Erythroblast (primary cell): ENCODE measurements at regions not wholly inside any gene's neighbourhood (a gene's known extent, or its start where the extent isn't known, plus 50 kb on each side); places are given as distances from the start of the nearest gene placed in this dataset.

Experiments
- DNase-seq, 2 experiments: peaks; one replicate each; lab custom pipeline; 2025; lab: John Stamatoyannopoulos, UW
- GATA1 ChIP-seq: IDR thresholded peaks from 2 replicates; pipeline ENCODE4 v1.6.1; 2011; ENCODE audit warnings: low read depth, mild to moderate bottlenecking, control low read depth, low read length, moderate library complexity
- POLR2A ChIP-seq: IDR thresholded peaks from 2 replicates; pipeline ENCODE4 v1.6.1; 2011; ENCODE audit warnings: mild to moderate bottlenecking, low read length

DNA sequence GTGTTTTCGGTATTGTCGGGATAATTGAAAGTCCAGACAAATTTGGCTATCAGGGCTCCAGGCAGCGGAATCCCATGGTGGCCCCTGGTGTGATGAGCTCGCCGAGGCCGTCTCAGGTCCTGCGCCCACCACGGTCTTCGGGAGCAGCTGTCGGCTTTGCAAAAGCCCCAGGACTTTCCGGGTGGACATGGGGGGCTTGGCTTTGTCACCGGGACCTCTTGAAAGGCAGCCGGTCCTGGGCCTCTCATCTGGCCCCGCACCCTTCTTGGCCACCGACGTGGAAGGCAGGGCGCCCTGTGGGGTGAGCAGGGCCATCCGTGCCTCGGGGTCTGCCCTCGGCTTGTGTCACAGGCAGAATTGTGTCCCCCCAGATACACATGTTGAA lies 87.1 kb upstream of the ACTRT2 start:
- no peak for DNase-seq
- TF ChIP-seq GATA1: no peak
- no peak for TF ChIP-seq POLR2A

DNA sequence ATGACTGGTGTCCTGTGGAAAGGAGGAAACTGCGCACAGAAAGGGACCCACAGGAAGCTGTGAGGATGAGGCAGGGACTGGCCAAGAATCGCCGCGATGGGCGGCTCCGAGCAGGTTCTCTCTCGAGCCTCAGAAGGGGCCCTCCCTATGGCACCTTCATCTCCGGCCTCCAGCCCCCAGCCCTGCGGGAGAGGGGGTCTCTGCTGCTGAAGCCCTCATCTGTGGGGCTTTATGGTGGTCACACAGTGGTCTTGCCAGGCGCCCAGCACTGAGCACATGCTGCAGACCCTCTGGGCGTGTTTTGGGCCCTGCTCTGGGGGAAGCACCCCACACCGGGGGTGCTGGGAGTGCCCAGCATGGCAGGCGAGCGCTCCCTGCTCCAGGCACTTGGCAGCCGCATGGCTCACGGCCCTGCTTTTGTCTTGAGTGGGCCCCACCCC lies 86.6 kb upstream of the ACTRT2 start:
- no peak for DNase-seq
- TF ChIP-seq POLR2A (no peak), GATA1 (no peak)

DNA sequence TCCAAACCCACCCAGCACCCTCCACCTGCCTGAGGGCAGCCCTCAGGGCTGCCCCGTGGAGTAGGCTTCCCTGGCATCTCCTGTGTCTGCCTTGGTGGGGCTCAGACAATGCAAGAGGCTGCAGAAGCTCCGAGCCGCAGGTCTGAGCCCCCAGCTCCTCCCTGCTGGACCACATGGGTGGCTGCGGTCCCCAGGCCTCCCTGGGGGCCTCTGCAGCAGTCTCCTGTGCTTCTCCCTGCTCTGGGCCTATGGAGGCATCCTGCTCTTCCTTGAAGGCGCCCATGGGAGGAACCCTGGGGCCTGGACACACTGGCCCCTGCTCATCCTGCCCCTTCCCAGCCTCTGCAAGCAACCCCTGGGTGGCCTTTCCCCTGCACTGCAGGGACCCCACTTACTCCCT lies 86.1 kb upstream of the ACTRT2 start:
- no peak for TF ChIP-seq GATA1
- TF ChIP-seq POLR2A: no peak
- DNase-seq: no peak

DNA sequence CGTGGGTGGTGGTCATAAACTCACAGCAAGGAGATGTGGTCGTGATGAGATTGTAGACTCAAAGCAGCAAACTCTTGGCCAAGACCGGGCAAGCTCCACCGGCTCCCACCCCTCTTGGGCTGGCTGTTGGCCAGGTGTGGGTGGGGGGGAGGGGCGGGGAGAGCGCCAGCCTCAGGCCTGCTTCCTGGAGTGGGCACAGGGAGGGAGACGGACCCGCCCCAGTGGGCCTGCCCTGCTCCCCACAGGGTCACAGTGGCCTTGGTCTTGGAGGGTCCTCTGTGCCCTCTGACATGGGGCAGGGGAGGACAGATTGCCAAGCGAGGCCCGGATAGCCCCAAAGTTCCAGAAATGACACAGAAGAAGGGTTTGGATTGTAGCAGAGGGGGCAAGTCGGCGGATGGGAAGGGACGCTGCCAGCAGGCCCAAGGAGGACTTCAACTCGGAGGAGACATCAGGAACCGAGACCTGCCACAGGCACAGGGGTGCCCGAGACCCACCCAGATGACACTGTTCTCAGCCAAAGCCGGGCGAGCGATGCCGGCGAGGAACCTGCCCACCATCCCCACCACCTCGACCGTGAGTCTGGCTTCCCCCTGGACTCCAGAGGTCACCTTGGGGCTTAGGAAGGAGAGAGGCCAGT lies 85.4 kb upstream of the ACTRT2 start:
- no peak for TF ChIP-seq GATA1
- no peak for TF ChIP-seq POLR2A
- DNase-seq: no peak

DNA sequence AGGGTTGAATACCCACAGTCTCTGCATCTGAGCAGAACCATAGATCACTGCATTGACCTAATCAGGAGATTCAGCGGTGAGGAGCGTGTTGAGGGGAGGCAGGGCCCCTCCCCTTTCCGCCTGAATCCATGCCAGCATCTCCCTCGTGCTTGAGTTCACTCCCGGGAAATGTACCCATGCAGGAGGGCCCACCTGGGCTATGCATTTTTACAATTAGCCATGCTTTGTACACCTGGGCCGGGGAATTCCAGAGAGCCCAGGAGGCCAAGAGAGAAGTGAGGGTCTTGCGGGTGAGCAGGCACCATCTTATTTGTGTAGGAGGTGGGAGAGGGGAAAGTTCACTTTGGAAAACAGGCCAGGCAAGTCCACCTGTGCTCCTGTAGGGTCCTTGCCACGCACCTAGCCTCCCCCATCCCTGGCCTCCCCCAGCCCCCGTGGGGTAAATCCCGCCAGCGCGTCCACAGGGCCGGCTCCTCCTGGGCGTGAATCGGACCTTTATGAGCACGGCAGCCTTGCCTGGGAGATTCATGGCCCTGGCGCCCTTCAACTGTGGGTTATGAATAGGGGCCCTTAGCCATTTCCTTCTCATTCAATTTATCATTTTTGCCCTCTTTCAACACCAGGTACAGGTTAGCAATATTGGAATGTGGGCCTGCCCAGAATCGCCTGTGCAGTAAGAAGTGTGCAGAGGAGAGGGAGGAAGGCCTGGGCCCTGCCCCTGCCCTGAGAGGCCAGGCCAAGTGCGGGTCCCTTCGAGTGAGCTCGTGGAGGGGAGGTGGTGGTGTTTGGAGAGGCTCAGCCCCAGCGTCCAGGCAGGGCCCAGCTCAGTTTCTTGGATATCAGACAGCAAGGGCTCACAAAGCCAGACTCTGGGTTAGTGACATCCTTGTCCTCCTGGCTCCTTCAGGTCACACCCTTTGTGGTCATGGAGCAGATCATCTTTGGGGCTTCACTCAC lies 84.4 kb upstream of the ACTRT2 start:
- no peak for DNase-seq
- no peak for TF ChIP-seq POLR2A
- no peak for TF ChIP-seq GATA1

DNA sequence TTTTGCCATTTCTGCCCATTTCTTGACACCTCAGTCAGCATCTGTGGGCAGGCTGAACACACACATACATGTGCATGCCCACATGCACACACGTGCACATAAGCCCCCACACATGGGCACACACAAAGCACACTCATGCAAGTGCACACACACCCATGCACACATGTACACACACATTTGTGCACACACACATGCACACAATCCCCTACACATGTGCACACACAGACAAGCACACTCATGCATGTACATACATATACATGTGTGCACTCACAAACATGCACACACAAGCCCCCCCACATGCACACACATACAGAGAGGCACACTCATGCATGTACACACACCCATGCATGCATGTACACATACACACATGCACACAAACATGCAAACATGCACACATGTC lies 83.5 kb upstream of the ACTRT2 start:
- TF ChIP-seq POLR2A (no peak), GATA1 (no peak)
- DNase-seq: no peak

DNA sequence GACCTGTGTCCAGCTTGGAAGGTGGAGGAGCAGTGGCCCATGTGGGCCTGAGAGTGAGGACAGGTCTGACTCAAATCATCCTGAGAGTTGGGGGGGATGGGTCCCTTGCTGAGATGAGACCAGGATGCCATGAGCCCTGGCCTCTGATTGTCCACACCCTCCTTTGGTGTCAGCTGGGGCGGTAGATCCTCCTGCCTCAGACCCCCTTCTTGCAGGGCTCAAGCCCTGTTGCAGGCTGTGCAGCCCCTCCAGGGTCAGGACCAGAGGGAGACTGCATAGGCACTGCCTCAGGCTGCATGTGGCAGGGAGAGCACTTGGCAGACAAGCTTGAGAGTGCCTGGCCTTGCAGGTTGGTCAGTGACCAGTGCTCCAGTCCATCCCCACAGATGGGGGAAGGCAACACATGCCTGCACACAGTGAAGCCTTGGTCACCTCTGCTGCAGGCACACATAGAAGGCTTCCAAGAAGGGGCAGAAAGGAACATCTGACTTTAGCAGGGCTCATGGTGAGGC lies 82.2 kb upstream of the ACTRT2 start:
- no peak for DNase-seq
- no peak for TF ChIP-seq GATA1
- TF ChIP-seq POLR2A: no peak

DNA sequence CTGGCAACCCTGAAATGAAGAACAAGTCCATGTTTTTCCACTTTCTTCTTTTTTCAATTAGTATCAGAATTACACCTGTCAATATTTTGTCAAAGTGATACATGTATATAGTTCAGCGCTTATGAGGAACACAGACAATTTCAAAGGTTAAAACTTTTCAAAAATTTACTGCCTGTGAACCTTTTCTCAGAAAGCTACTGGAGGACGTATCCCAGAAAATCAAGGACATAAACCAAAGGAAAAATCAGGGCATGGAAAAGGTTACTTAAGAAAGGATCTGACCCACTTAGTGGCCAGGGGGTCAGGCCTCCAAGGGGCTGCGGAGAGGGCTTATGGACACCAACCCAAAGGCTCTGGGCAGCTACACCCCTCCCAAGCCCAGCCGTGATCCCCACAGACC lies 81.1 kb upstream of the ACTRT2 start:
- no peak for TF ChIP-seq POLR2A
- no peak for TF ChIP-seq GATA1

DNA sequence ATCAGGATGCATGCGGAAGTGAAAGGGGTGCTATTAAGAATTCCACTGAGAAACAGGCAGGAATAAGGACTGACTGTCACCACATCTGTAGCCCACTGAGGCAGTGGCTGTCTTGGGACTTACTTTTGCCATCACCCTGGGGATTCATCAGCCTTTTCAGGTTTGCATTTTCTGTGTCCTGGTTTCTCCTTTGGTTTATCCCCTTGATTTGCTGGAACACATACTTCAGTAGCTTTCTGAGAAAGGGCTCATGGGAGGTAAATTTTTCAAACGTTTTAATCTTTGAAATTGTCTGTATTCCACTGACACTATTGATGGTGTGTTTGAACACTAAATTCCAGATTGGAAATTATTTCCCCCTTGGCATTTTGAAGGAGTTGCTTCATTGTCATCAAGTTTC lies 80.2 kb upstream of the ACTRT2 start:
- DNase-seq: no peak
- no peak for TF ChIP-seq POLR2A

More for the DNA sequence above, 81.1 kb upstream of the ACTRT2 start:
- no peak for DNase-seq

DNA sequence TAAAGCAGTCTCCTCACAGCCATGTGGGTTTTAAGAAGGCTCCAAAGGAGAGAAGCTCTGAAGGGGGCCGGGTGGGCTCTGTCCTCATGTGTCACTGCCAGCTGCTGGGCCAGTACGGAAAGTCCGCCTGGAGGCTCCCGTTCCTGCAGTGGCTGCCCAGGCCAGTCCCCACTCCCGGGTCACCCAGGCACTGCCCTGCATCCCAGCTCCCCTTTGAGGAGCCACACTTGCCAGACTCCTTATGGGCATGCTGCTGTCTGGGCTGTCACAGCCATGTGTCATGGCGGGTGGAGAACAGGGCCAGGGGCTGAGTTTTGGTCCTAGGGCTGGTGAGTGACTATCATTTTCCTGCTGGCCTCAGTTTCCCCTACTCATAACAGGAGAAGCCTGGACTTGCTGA lies 79.4 kb upstream of the ACTRT2 start:
- TF ChIP-seq GATA1: no peak
- TF ChIP-seq POLR2A: no peak
- DNase-seq: no peak

DNA sequence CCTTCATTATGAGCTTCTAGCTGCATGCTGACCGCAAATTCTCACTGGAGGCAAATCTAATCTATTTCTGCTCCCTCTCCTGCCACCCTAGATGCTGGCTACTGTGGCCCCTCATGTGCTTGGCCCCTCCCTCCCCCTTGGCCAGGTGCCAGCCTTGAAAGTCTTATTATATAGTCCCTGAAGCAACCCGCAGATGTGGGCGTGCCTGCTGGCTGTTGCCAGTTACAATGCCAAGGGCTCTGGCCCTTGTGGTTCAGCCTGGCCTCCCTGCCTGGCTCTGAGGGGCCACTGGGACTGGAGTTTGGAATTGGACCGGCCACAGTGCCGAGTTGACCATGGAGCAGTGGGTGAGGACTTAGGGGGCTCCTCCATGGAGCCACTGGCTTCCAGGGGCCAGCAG lies 78.9 kb upstream of the ACTRT2 start:
- no peak for DNase-seq
- TF ChIP-seq POLR2A (no peak), GATA1 (no peak)

DNA sequence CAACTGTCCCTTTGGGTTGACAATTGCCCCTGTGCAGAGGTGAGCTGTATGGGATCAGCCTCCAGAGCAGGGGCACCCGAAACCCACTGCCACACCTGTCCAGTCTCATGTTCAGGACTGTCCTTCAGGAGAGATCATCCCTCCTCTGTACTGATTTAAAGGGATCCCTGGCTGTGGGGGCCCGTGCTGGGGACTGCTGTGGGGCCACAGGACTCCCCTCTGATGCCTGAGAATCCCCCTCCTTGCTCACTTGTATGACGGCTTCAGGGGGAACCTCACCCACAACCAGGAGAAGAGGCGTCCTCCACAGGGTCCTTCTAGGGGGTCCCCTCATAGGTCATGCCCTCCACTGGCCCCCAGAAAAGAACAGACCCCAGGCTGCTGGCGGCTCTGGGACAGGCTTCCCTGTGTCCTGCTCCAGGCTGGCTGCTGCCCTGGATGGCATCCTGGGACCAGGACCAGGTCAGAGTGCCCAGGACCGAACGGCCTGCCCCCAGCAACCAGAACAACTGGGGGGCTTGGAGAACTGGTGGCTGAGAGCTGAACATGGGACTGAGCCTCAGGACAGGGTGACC lies 77.5 kb upstream of the ACTRT2 start:
- no peak for DNase-seq
- TF ChIP-seq POLR2A: no peak
- TF ChIP-seq GATA1: no peak

DNA sequence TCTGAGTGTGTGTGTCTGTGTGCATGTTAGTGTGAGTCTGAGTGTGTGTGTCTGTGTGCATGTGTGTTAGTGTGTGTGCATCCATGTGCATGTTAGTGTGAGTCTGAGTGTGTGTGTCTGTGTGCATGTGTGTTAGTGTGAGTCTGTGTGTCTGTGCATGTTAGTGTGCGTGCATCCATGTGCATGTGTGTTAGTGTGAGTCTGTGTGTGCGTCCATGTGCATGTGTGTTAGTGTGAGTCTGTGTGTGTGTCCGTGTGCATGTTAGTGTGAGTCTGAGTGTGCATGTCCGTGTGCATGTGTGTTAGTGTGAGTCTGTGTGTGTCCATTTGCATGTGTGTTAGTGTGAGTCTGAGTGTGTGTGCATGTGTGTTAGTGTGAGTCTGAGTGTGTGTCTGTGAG lies 76.6 kb upstream of the ACTRT2 start:
- no peak for DNase-seq
- TF ChIP-seq POLR2A (no peak), GATA1 (no peak)

DNA sequence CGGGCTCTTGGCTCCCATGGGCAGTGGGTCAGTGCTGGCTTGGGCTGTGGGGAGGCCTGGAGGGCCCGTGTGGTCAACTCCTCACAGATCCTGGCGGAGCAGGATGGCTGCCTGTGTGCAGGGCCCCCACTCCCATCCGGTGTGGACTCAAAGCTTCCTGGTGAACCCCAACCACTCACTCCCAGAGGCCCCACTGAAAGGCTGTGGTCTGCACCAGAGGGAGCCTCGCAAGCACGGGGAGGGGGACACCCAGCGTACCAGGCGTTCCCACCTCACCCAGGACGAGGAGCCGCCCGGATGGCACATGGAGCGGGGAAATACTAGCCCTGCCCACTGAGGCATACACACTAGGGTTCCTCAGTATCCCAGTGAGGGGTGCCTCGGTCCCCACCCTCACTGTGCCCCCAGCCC lies 75.4 kb upstream of the ACTRT2 start:
- no peak for TF ChIP-seq POLR2A
- TF ChIP-seq GATA1: no peak
- DNase-seq: no peak

DNA sequence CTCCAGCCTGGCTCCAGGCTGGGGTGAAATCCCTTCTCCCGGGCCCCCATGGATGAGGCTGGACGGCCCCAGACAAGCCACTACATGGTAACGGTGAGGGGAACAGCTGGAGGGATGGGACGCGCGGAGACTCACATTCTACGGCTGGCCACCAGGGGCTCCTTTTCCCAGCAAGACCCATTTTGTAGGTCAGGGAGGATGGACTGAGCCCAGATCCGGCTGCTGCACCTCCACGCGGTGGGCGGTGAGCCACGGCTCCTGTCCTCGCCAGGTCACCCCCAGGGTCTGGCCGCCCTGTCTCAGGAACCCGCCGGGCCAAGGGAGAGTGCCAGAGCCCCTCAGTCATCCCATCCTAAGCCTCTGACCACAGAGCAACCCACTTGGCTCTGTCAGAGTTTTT lies 75.0 kb upstream of the ACTRT2 start:
- TF ChIP-seq POLR2A: no peak
- TF ChIP-seq GATA1: no peak
- no peak for DNase-seq
